ENCODE measurements at regions not wholly inside any gene's neighbourhood (a gene's known extent, or its start where the extent isn't known, plus 50 kb on each side); places are given as distances from the start of the nearest gene placed in this dataset.
A peak's percentile ranks its signal among the peaks of the same experiment; 100 is the strongest.

GRCh38 chr1:39128126-39128525, 76.4 kb upstream of the MACF1 start:
- 59 to 90% (median 66%) methylated on average over 4 of the region's 4 CpGs for WGBS, 5 donors

GRCh38 chr1:39128959-39129358, 75.5 kb upstream of the MACF1 start:
- Histone ChIP-seq H3K27ac (peak overlapping the region; percentile 78 to 87 (median 85)), H3K27me3 (no peaks in the 10 kb centered on the region), H3K9me3 (no peaks in the 10 kb centered on the region), H3K4me1 (peaks cover 48 to 77% (median 64%) of the 10 kb centered on the region in 4 donors), H3K36me3 (peaks cover 0 to 10% (median 2%) of the 10 kb centered on the region in 4 donors), H3K4me3 (no peak overlapping the region)
- WGBS, 5 donors, result 28 to 62% (median 49%) methylated on average over 2 of the region's 2 CpGs
- peak; percentile 94 to 95 for DNase-seq
- no peak for TF ChIP-seq CTCF (IDR thresholded peaks at IDR 0.05)
- TF ChIP-seq POLR2AphosphoS5 (IDR thresholded peaks at IDR 0.05), result peak in 2 of 3 donors; percentile 51 to 76
- peak in 1 of 4 donors; percentile 19 for TF ChIP-seq POLR2A (IDR thresholded peaks at IDR 0.05)
- intact Hi-C loops (cut with DNase I; ENCODE audit: low total_unique reads), result no loop called here

More at GRCh38 chr1:39128126-39128525, 76.4 kb upstream of the MACF1 start:
- Histone ChIP-seq H3K4me3 (no peak overlapping the region), H3K27me3 (no peaks in the 10 kb centered on the region), H3K27ac (peak overlapping the region; percentile 78 to 89 (median 85)), H3K9me3 (no peaks in the 10 kb centered on the region), H3K36me3 (peaks cover 0 to 10% (median 2%) of the 10 kb centered on the region in 4 donors), H3K4me1 (peaks cover 45 to 69% (median 62%) of the 10 kb centered on the region in 4 donors)
- no peak for DNase-seq
- intact Hi-C loops (cut with DNase I; ENCODE audit: low total_unique reads), result no loop called here
- TF ChIP-seq EP300 (IDR thresholded peaks at IDR 0.05), result no peak
- no peak for TF ChIP-seq CTCF (IDR thresholded peaks at IDR 0.05)
- no peak for TF ChIP-seq POLR2AphosphoS5 (IDR thresholded peaks at IDR 0.05)
- TF ChIP-seq POLR2A (IDR thresholded peaks at IDR 0.05), result no peak

GRCh38 chr1:39129514-39129913, 75.0 kb upstream of the MACF1 start:
- intact Hi-C loops (cut with DNase I; ENCODE audit: low total_unique reads), result no loop called here
- H3K27ac ChIP-seq, result peak overlapping the region; percentile 78 to 87 (median 85)
- H3K27me3 ChIP-seq, result no peaks in the 10 kb centered on the region
- no peak overlapping the region for H3K4me3 ChIP-seq
- H3K36me3 ChIP-seq, result peaks cover 0 to 10% (median 2%) of the 10 kb centered on the region in 4 donors
- TF ChIP-seq EP300 (IDR thresholded peaks at IDR 0.05) (no peak), CTCF (IDR thresholded peaks at IDR 0.05) (no peak)
- peaks cover 48 to 77% (median 66%) of the 10 kb centered on the region in 4 donors for H3K4me1 ChIP-seq
- DNase-seq, result peak in 1 of 2 donors; percentile 47
- H3K9me3 ChIP-seq, result no peaks in the 10 kb centered on the region

GRCh38 chr1:39130325-39130724, 74.2 kb upstream of the MACF1 start:
- TF ChIP-seq EP300 (IDR thresholded peaks at IDR 0.05) (no peak), CTCF (IDR thresholded peaks at IDR 0.05) (no peak), POLR2A (IDR thresholded peaks at IDR 0.05) (no peak), POLR2AphosphoS5 (IDR thresholded peaks at IDR 0.05) (no peak)
- Histone ChIP-seq H3K4me1 (peaks cover 48 to 77% (median 66%) of the 10 kb centered on the region in 4 donors), H3K27me3 (no peaks in the 10 kb centered on the region), H3K36me3 (peaks cover 0 to 10% (median 2%) of the 10 kb centered on the region in 4 donors), H3K27ac (peak overlapping the region in 4 of 5 donors; percentile 78 to 87 (median 82)), H3K4me3 (no peak overlapping the region), H3K9me3 (no peaks in the 10 kb centered on the region)
- 39 to 75% (median 67%) methylated on average over 1 of the region's 1 CpG for WGBS, 5 donors
- DNase-seq, result no peak
- intact Hi-C loops (cut with DNase I; ENCODE audit: low total_unique reads), result no loop called here
